ENCODE measurements at regions not wholly inside any gene's neighbourhood (a gene's known extent, or its start where the extent isn't known, plus 50 kb on each side); places are given as distances from the start of the nearest gene placed in this dataset.

DNA sequence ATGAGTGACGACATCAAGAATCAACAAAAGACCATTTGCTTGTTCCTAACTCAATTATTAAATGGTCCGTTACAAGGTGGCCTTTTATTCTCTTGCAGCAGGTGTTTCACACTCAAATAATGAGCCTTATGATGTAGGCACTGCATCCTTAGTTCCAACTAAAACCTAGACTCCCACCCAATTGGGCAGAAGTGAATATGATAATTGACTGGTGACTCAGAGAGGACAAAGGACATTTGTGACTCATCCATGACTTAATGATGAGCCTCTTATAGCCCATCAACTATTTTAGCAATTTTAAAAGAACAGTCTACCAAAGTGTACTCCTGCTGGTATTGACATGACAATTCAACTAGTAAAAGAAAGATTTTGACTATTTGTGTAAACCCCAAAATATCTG lies 1027.8 kb upstream of the PHF14 start:
- Histone ChIP-seq H3K27me3 (ENCODE audit: insufficient read depth, low read depth, severe bottlenecking) (no peaks in the 10 kb centered on the region), H3K4me3 (ENCODE audit: low read depth, low read length) (no peak overlapping the region), H3K36me3 (no peaks in the 10 kb centered on the region), H3K27ac (no peak overlapping the region), H3K9me3 (ENCODE audit: severe bottlenecking) (no peaks in the 10 kb centered on the region)
- no peak for DNase-seq
- TF ChIP-seq, protein P1, sequence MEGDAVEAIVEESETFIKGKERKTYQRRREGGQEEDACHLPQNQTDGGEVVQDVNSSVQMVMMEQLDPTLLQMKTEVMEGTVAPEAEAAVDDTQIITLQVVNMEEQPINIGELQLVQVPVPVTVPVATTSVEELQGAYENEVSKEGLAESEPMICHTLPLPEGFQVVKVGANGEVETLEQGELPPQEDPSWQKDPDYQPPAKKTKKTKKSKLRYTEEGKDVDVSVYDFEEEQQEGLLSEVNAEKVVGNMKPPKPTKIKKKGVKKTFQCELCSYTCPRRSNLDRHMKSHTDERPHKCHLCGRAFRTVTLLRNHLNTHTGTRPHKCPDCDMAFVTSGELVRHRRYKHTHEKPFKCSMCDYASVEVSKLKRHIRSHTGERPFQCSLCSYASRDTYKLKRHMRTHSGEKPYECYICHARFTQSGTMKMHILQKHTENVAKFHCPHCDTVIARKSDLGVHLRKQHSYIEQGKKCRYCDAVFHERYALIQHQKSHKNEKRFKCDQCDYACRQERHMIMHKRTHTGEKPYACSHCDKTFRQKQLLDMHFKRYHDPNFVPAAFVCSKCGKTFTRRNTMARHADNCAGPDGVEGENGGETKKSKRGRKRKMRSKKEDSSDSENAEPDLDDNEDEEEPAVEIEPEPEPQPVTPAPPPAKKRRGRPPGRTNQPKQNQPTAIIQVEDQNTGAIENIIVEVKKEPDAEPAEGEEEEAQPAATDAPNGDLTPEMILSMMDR (IDR thresholded peaks at IDR 0.05; ENCODE audit: low read depth, low read length) = no peak

DNA sequence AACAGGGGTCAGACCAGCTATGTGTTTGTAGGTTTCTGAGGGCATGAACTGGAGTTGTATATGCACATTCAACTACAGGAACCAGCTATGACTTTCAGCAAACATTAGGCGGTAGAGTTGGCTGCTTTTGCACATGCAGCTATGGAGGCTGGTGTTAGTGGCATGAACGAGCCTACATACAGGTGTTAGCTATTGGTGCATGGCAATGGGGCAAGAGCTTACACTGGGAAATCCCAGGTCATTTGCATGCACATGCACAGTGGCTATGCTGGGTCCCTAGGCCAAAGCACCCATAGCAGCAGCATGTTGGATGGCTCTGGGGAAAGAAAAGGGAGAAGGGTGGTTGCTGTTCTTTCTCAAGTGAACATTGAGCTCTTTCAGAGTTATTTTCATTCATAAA lies 1018.5 kb upstream of the PHF14 start:
- TF ChIP-seq, protein P1 (IDR thresholded peaks at IDR 0.05; ENCODE audit: low read depth, low read length) = no peak
- Histone ChIP-seq H3K36me3 (no peaks in the 10 kb centered on the region), H3K9me3 (ENCODE audit: severe bottlenecking) (no peaks in the 10 kb centered on the region), H3K4me3 (ENCODE audit: low read depth, low read length) (no peak overlapping the region), H3K27ac (no peak overlapping the region), H3K27me3 (ENCODE audit: insufficient read depth, low read depth, severe bottlenecking) (no peaks in the 10 kb centered on the region)
- no peak for DNase-seq

DNA sequence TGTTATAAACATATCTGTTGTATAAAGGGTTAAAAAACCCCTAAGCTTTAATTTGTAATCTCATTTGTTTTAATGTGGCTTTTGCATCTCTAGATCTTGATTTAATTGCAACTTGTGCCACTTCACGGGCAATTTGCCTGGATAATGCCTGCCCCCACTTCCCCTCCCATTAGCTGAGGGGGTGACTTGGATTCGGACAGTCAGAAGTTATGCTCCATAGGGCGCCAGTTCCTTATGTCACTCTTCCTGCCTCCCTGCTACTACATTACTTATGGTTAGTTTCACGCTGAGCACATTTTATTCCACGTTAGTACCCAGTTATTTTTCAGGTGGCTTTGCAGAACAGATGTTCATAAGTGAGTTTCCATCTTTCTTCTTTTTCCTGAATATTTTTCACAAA lies 1015.2 kb upstream of the PHF14 start:
- H3K27me3 ChIP-seq (ENCODE audit: insufficient read depth, low read depth, severe bottlenecking) = no peaks in the 10 kb centered on the region
- TF ChIP-seq, protein P1 (IDR thresholded peaks at IDR 0.05; ENCODE audit: low read depth, low read length) = no peak
- no peak overlapping the region for H3K27ac ChIP-seq
- H3K9me3 ChIP-seq (ENCODE audit: severe bottlenecking) = no peaks in the 10 kb centered on the region
- H3K36me3 ChIP-seq = no peaks in the 10 kb centered on the region
- no peak overlapping the region for H3K4me3 ChIP-seq (ENCODE audit: low read depth, low read length)
- no peak for DNase-seq

DNA sequence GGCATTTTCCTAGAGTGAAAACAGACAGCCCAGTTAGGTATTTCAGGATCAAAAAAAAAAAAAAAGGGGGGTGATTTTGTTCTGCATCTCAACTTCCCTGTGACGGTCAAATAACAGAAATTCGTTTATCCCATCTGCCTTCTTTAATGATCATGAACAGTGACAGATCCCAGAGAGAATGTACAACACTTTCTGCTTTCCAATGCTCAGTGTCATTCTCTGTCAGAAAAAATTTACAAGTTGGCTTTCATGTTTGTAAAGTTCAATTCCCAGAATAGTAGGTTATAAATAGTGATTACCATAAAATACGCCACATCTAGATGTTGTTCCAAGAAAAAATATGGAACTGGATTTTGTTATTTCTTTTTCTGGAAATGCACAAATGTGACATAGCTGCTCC lies 1013.2 kb upstream of the PHF14 start:
- H3K27me3 ChIP-seq (ENCODE audit: insufficient read depth, low read depth, severe bottlenecking) = no peaks in the 10 kb centered on the region
- H3K27ac ChIP-seq = no peak overlapping the region
- DNase-seq = no peak
- H3K9me3 ChIP-seq (ENCODE audit: severe bottlenecking) = no peaks in the 10 kb centered on the region
- TF ChIP-seq, protein P1 (IDR thresholded peaks at IDR 0.05; ENCODE audit: low read depth, low read length) = no peak
- H3K4me3 ChIP-seq (ENCODE audit: low read depth, low read length) = no peak overlapping the region
- H3K36me3 ChIP-seq = no peaks in the 10 kb centered on the region

DNA sequence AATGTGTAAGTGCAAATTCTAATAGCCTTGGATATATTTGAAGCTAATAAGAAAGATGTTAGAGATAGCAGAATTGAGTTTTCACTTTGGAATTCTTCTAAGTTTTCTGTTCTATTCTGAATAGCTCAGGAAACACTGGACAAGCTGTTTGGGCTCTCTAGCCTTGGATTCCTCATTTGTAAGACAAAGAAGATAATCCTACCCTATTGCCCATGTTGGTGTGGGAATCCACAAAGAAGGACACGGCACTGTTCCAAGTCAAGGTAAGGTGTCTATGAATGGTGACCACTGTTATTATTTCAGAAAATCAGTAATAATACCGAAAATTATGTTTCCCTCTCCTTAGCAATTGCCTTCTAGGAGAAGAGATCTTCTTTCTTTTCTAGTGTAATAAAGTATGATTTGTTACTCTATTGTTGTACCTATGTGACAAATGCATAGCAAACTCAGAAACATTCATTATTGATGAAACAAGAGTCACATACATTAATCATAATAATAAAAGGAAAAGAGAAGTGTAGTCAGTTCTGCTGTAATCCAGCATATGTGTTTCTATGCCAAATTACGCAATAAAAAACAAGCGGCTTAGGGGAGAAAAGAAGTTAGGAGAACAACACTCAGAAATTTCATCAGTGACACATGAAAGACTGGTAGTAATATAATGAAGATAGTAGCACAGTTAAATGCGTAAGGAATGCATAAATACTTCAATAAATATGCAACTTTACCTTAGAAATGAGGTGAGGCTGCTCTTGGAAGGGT lies 1012.3 kb upstream of the PHF14 start:
- Histone ChIP-seq H3K36me3 (no peaks in the 10 kb centered on the region), H3K9me3 (ENCODE audit: severe bottlenecking) (no peaks in the 10 kb centered on the region), H3K4me3 (ENCODE audit: low read depth, low read length) (no peak overlapping the region), H3K27ac (no peak overlapping the region), H3K27me3 (ENCODE audit: insufficient read depth, low read depth, severe bottlenecking) (no peaks in the 10 kb centered on the region)
- no peak for DNase-seq
- TF ChIP-seq, protein P1 (IDR thresholded peaks at IDR 0.05; ENCODE audit: low read depth, low read length) = no peak

DNA sequence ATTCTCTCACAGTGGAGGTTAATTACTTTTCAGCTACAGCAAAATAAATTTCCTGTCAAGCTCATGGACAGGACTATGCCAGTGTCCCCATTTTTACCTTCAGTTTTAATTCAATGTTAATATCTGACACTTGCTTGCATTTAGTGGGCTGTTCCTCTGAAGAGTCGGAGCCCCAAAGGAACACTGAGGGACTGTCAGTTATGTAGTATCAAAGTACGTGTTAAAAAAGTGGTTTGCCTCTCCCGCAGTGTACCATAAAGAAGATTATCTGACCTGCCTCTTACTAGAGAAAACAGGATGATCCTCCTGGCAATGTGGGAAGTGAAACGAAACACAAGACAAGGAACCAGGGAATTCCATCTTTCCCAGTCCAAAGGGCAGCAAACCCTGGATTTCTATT lies 1010.9 kb upstream of the PHF14 start:
- TF ChIP-seq, protein P1 (IDR thresholded peaks at IDR 0.05; ENCODE audit: low read depth, low read length) = no peak
- no peak for DNase-seq
- no peaks in the 10 kb centered on the region for H3K36me3 ChIP-seq
- no peak overlapping the region for H3K27ac ChIP-seq
- no peak overlapping the region for H3K4me3 ChIP-seq (ENCODE audit: low read depth, low read length)
- H3K9me3 ChIP-seq (ENCODE audit: severe bottlenecking) = no peaks in the 10 kb centered on the region
- no peaks in the 10 kb centered on the region for H3K27me3 ChIP-seq (ENCODE audit: insufficient read depth, low read depth, severe bottlenecking)
